ENCODE measurements at regions not wholly inside any gene's neighbourhood (a gene's known extent, or its start where the extent isn't known, plus 50 kb on each side); places are given as distances from the start of the nearest gene placed in this dataset.

- no peak for TF ChIP-seq EP300 (IDR thresholded peaks at IDR 0.05)
- TF ChIP-seq POLR2AphosphoS5 (IDR thresholded peaks at IDR 0.05), result no peak
- TF ChIP-seq CTCF (IDR thresholded peaks at IDR 0.05), result no peak
Measured at GRCh38 chr14:65228956-65229747, 126.8 kb upstream of the MAX start.

GRCh38 chr14:65229748-65230728 lies 127.7 kb upstream of the MAX start:
- Histone ChIP-seq H3K27ac (peak overlapping the region; percentile 86 to 96 (median 90)), H3K36me3 (no peaks in the 10 kb centered on the region), H3K27me3 (no peaks in the 10 kb centered on the region), H3K9me3 (no peaks in the 10 kb centered on the region), H3K4me1 (peaks cover 44 to 74% (median 59%) of the 10 kb centered on the region in 4 donors), H3K4me3 (peak overlapping the region; percentile 27 to 42 (median 36))
- no peak for TF ChIP-seq POLR2A (IDR thresholded peaks at IDR 0.05)
- peak in 2 of 3 donors; percentile 41 to 47 for TF ChIP-seq POLR2AphosphoS5 (IDR thresholded peaks at IDR 0.05)
- peak; percentile 83 to 88 for DNase-seq
- intact Hi-C loops (cut with DNase I; ENCODE audit: low total_unique reads), result no loop called here
- 8 to 15% (median 9%) methylated on average over 28 of the region's 28 CpGs for WGBS, 5 donors

More at GRCh38 chr14:65228956-65229747, 126.8 kb upstream of the MAX start:
- Histone ChIP-seq H3K9me3 (no peaks in the 10 kb centered on the region), H3K27ac (peak overlapping the region; percentile 86 to 96 (median 90)), H3K36me3 (no peaks in the 10 kb centered on the region), H3K4me3 (peak overlapping the region; percentile 27 to 42 (median 36)), H3K27me3 (no peaks in the 10 kb centered on the region), H3K4me1 (peaks cover 53 to 83% (median 67%) of the 10 kb centered on the region in 4 donors)
- DNase-seq, result no peak
- 55 to 61% (median 59%) methylated on average over 8 of the region's 8 CpGs for WGBS, 5 donors
- intact Hi-C loops (cut with DNase I; ENCODE audit: low total_unique reads), result no loop called here

- no peaks in the 10 kb centered on the region for H3K9me3 ChIP-seq
- intact Hi-C loops (cut with DNase I; ENCODE audit: low total_unique reads), result no loop called here
Measured at GRCh38 chr14:65231286-65231980, 129.1 kb upstream of the MAX start.

More at GRCh38 chr14:65231286-65231980, 129.1 kb upstream of the MAX start:
- Histone ChIP-seq H3K4me3 (no peak overlapping the region), H3K36me3 (no peaks in the 10 kb centered on the region), H3K4me1 (peaks cover 34 to 60% (median 45%) of the 10 kb centered on the region in 4 donors), H3K27ac (peak overlapping the region; percentile 86 to 95 (median 90)), H3K27me3 (no peaks in the 10 kb centered on the region)
- 32 to 57% (median 40%) methylated on average over 6 of the region's 6 CpGs for WGBS, 5 donors
- TF ChIP-seq EP300 (IDR thresholded peaks at IDR 0.05), result no peak
- peak in 2 of 3 donors; percentile 16 to 50 for TF ChIP-seq POLR2AphosphoS5 (IDR thresholded peaks at IDR 0.05)
- no peak for TF ChIP-seq CTCF (IDR thresholded peaks at IDR 0.05)
- TF ChIP-seq POLR2A (IDR thresholded peaks at IDR 0.05), result peak in 1 of 4 donors; percentile 3
- DNase-seq, result peak in 1 of 2 donors; percentile 55
